ENCODE measurements at regions not wholly inside any gene's neighbourhood (a gene's known extent, or its start where the extent isn't known, plus 50 kb on each side); places are given as distances from the start of the nearest gene placed in this dataset.

DNA sequence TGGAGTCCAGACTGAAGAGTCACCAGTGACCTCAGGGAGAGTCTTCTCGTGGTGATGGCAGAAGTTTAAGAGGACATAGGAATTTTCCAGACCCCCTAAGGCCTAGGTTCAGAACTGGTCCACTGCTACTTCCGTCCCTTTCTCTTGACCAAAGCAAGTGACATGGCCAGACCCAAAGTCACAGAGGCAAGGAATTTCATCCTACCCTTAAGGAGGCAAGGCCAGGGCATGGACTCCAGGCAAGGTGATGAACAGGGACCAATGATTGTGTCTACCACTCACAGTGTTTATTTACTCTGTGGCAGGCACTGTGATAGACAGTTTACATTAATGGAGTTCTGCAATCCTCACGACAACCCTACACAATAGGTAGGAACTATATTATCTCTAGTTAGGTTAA, 265.1 kb downstream of the GLI2 start:
- no peak for TF ChIP-seq EZH2 (IDR thresholded peaks at IDR 0.05; ENCODE audit: low read length, unreplicated experiment)
- TF ChIP-seq, protein P1, sequence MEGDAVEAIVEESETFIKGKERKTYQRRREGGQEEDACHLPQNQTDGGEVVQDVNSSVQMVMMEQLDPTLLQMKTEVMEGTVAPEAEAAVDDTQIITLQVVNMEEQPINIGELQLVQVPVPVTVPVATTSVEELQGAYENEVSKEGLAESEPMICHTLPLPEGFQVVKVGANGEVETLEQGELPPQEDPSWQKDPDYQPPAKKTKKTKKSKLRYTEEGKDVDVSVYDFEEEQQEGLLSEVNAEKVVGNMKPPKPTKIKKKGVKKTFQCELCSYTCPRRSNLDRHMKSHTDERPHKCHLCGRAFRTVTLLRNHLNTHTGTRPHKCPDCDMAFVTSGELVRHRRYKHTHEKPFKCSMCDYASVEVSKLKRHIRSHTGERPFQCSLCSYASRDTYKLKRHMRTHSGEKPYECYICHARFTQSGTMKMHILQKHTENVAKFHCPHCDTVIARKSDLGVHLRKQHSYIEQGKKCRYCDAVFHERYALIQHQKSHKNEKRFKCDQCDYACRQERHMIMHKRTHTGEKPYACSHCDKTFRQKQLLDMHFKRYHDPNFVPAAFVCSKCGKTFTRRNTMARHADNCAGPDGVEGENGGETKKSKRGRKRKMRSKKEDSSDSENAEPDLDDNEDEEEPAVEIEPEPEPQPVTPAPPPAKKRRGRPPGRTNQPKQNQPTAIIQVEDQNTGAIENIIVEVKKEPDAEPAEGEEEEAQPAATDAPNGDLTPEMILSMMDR (conservative IDR thresholded peaks at IDR 0.05; ENCODE audit: low read depth, low read length): no peak
- no peak for TF ChIP-seq EZH2phosphoT487 (IDR thresholded peaks at IDR 0.05; ENCODE audit: borderline replicate concordance, low read length)

Data from PC-3 (cell line).